GM19240 (cell line): ENCODE measurements at regions not wholly inside any gene's neighbourhood (a gene's known extent, or its start where the extent isn't known, plus 50 kb on each side); places are given as distances from the start of the nearest gene placed in this dataset.
"Not testable (repeated sequence)": the region's sequence is repeated elsewhere in the genome, so short reads cannot be mapped to it uniquely, and the experiment has no call there.

ENCODE experiments used
- DNase-seq: peaks from one replicate; pipeline ENCODE4 v3.0.0; 2011; ENCODE audit warnings: low spot score; ENCODE audit not compliant: insufficient read length

GRCh38 chr11:97743205-97743742 is 1277.5 kb upstream of the CNTN5 start:
- no peak for DNase-seq

DNA sequence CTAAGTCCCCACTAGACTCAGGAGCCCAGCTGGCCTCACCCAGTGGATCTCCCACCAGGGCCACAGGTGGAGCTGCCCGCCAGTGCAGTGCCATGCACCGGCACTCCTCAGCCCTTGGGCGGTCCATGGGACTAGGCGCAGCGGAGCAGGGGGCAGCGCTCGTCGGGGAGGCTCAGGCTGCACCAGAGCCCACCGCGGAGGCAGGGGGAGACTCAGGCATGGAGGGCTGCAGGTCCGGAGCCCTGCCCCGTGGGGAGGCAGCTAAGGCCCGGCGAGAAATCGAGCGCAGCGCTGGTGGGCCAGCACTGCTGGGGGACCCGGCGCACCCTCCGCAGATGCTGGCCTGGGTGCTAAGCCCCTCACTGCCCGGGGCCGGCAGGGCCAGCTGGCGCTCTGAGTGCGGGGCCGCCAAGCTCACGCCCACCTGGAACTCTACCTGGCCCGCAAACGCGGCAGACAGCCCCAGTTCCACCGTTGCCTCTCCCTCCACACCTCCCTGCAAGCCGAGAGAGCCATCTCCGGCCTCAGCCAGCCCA is 1275.2 kb upstream of the CNTN5 start:
- no peak for DNase-seq

DNA sequence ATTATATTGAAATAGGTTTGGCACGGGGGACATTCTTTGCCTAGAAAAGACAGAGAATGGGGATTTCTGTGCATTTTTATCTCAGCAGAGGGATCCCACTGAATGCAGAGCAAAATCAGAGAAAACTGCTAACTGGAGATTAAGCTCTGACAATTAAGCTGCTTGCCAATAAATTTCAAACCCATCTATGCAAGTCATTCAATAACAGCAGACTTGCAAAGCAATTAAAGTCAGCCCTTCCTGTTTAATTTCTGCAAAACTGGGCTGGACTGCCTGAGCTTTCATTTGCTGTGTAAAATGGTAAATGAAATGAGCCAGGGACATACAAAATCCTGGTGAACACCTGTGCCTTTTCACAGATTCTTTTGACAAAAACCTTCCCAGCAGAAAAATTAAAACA is 1273.9 kb upstream of the CNTN5 start:
- no peak for DNase-seq

GRCh38 chr11:97751405-97751804 is 1269.3 kb upstream of the CNTN5 start:
- DNase-seq, result no peak

DNA sequence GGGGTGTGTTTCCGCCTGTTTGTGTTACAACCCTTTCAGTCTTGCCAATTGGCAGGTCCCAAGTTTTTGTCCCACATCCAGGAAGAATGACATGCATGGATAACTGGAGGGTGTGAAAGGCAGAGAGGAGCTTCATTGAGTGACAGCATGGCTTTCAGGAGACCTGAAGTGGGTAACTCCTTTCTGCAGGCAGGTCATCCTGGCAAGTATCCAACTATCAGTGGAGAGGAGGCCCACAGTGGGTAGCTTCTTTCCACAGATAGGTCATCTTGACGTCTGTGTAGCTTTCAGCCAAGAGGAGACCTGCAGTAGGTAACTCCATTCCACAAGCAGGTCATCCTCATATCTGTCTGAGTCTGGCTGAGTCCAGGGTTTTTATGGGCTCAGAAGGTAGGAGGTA is 1268.8 kb upstream of the CNTN5 start:
- DNase-seq, result no peak

DNA sequence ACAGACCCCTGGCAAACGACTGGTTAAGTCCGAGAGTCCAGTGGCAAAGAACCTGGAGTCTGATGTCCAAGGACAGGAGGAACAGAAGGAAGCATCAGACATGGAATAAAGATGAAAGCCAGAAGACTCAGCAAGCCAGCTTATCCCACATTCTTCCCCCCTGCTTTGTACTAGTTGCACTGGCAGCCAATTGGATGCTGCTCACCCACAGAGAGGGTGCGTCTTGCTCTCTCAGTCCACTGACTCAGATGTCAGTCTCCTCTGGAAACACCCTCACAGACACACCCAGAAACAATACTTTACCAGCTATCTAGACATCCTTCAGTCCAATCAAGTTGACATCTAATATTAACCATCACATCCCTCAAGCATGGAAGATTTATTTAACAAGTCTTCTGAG is 1265.8 kb upstream of the CNTN5 start:
- no peak for DNase-seq

- no peak for DNase-seq
These were observed 1264.0 kb upstream of the CNTN5 start for GRCh38 chr11:97756571-97757335.

GRCh38 chr11:97761175-97761574 is 1259.6 kb upstream of the CNTN5 start:
- no peak for DNase-seq

DNA sequence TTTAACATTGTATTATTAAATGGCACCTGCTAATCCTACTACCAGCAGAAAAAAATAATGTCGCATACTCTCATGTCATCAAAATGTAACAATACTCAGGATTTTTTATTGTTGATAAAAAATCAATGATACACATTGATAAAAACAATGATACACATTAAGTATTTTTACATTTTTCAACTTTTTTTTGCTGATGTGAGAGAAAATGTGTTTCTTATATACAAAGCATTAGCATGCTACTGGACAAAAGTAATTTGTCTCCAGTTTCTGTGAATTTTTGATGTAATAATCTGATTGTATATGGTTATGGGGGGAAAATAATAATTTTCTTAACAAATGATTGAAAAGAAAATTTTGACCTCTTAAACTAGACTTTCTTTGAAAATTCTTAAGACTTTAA is 1256.6 kb upstream of the CNTN5 start:
- DNase-seq, result no peak

GRCh38 chr11:97764605-97765004 is 1256.1 kb upstream of the CNTN5 start:
- DNase-seq, result no peak

DNA sequence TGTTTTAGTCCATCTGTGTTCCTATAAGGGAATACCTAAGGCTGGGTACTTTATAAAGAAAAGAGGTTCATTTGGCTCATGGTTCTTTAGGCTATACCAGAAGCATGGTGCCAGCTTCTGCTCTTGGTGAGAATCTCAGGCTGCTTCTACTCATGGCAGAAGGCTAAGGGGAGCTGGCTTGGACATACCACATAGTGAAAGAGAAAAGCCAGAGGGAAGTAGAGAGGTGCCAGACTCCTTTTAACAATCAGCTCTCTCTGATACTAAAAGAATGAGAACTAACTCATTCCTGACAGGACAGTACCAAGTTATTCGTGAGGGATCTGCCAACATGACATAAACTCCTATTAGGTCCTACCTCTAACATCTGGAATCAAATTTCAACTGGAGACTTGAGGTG is 1250.2 kb upstream of the CNTN5 start:
- no peak for DNase-seq

- DNase-seq, result no peak
These were observed 1248.0 kb upstream of the CNTN5 start for GRCh38 chr11:97772705-97773104.

- DNase-seq, result not testable (repeated sequence)
These were observed 1236.4 kb upstream of the CNTN5 start for GRCh38 chr11:97784388-97784787.

GRCh38 chr11:97786961-97787360 is 1233.8 kb upstream of the CNTN5 start:
- no peak for DNase-seq

- no peak for DNase-seq
These were observed 1225.9 kb upstream of the CNTN5 start for GRCh38 chr11:97794876-97795275.

DNA sequence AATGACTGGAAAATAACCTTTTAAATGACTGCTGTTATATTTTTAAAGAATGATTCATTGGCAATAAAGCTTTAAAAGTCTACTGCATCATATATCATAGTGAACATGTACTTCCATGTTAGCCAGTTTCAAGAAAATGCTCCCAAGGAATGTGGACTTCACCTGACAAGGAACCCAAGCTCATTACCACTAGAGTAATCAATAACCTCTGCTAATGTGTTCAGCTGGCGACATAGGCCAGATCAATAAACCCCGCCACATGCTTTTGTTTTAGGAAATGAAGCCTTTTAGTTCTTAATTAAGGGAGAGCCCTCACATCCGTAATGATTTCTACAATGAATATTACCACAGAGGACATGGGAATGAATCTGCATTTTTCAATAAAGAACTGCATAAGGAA is 1219.9 kb upstream of the CNTN5 start:
- no peak for DNase-seq

- no peak for DNase-seq
These were observed 1206.3 kb upstream of the CNTN5 start for GRCh38 chr11:97814325-97814959.

GRCh38 chr11:97815667-97816066 is 1205.1 kb upstream of the CNTN5 start:
- DNase-seq, result no peak

DNA sequence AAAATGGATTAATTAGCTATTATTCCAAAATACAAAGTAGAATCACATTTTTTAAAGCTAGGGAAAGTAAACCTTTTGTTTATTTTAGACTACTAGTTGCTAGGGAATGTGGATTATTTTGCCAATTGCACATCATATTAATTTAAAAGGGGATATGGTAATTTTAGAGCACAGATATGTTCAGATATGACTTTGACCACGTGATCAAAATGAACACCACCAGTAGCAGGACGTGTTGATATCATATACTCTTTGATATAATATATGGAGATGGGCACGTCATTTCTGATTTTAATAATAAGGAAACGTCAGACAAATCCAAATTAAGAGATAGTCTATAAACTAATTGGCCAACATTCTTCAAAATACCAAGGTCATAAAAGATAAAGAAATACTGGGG is 1188.3 kb upstream of the CNTN5 start:
- no peak for DNase-seq

GRCh38 chr11:97833412-97833811 is 1187.3 kb upstream of the CNTN5 start:
- no peak for DNase-seq

- no peak for DNase-seq
These were observed 1176.7 kb upstream of the CNTN5 start for GRCh38 chr11:97844016-97844415.

DNA sequence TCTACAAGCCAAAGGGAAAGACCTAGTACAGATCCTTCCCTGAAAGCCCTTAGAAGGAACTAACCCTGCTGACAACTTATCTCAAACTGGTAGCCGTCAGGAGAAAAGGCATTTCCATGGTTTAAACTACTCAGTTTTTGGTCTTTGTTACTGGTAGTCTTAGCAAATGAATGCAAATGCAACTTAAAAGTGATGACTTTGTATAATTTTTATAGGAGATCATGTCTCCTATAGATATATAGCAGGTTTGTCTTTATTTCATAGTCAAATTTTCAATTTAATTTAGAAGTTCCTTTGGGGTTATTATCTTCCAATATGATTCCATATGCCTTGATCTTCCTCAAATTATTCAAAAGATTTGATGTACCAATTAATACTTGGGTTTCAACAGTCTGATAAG is 1173.0 kb upstream of the CNTN5 start:
- DNase-seq, result no peak

GRCh38 chr11:97850701-97851100 is 1170.0 kb upstream of the CNTN5 start:
- DNase-seq, result no peak
